ENCODE measurements at regions not wholly inside any gene's neighbourhood (a gene's known extent, or its start where the extent isn't known, plus 50 kb on each side); places are given as distances from the start of the nearest gene placed in this dataset.
"Not testable (repeated sequence)": the region's sequence is repeated elsewhere in the genome, so short reads cannot be mapped to it uniquely, and the experiment has no call there.

DNA sequence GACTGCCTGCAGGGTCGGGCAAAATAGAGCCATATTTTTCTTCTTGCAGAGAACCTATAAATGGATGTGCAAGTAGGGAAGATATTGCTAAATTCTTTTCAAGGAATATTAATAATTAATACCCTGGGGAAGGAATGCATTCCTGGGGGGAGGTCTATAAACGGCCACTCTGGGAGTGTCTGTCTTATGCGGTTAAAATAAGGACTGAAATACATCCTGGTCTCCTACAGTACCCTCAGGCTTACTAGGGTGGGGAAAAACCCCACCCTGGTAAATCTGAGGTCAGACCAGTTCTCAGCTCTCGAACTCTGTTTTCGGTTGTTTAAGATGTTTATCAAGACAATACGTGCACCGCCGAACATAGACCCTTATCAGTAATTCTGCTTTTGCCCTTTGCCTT lies 118.6 kb downstream of the PLG start:
- H3K4me3 ChIP-seq; H3K79me2 ChIP-seq (ENCODE audit: control insufficient read depth, insufficient read depth, low read length); CTCF ChIA-PET; H3K27ac ChIP-seq (ENCODE audit: control insufficient read depth, insufficient read depth); H3K9ac ChIP-seq (ENCODE audit: control insufficient read depth, insufficient read depth, low read length); H3K4me2 ChIP-seq (ENCODE audit: control insufficient read depth, insufficient read depth); DNase-seq (ENCODE audit: low read depth, low spot score); H3K9me3 ChIP-seq (replicated peaks; ENCODE audit: control insufficient read depth, insufficient read depth, low read length); H3K27me3 ChIP-seq (replicated peaks in 1 of 2; ENCODE audit: control insufficient read depth in 2 of 2, insufficient read depth in 2 of 2, low read length in 1 of 2); H4K20me1 ChIP-seq (ENCODE audit: control insufficient read depth, insufficient read depth); BruUV-seq (replicated peaks); in situ Hi-C loops (cut with MboI); H3K36me3 ChIP-seq (ENCODE audit: control insufficient read depth in 2 of 2, insufficient read depth in 2 of 2, low read length in 1 of 2); RAD21 ChIA-PET (ENCODE audit: unreplicated experiment); H3K4me1 ChIP-seq (ENCODE audit: control insufficient read depth, insufficient read depth, low read length); SMC1A ChIA-PET (ENCODE audit: uncharacterized antibody, unreplicated experiment); H2AFZ ChIP-seq (ENCODE audit: control insufficient read depth, low read depth, low read length); FAIRE-seq; ATAC-seq; intact Hi-C loops (cut with micrococcal nuclease; ENCODE audit: unreplicated experiment); POLR2A ChIA-PET: not testable (repeated sequence)
- WGBS (ENCODE audit: insufficient coverage, insufficient replicate concordance, low lambda C conversion rate, missing lambda C conversion rate) = 56% methylated on average over 8 of the region's 8 CpGs

DNA sequence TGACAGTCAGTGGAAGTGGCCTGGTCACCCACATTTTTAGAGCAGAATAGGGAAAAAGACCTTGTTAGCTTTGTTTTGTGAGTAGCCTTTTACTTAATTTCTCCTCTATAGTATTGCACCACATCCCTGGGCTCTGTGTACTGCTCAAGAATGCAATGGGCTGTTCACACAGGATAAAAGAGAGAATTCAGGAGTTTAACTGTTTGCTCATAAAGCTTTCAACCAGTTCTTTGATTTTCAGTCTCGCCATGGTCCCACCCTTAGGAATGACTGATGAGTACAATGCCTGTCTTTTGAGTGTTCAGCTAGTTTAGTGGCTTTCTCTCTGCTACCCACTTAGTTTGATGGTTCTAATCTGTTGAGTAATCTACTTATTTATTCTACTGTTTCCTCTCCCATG lies 129.7 kb downstream of the PLG start:
- Histone ChIP-seq H3K36me3 (ENCODE audit: control insufficient read depth in 2 of 2, insufficient read depth in 2 of 2, low read length in 1 of 2) (no peaks in the 10 kb centered on the region), H3K9ac (ENCODE audit: control insufficient read depth, insufficient read depth, low read length) (no peak overlapping the region), H3K27me3 (replicated peaks in 1 of 2; ENCODE audit: control insufficient read depth in 2 of 2, insufficient read depth in 2 of 2, low read length in 1 of 2) (no peaks in the 10 kb centered on the region), H2AFZ (ENCODE audit: control insufficient read depth, low read depth, low read length) (no peak overlapping the region; the same call in 1 of the 2 replicates), H3K4me1 (ENCODE audit: control insufficient read depth, insufficient read depth, low read length) (no peaks in the 10 kb centered on the region), H4K20me1 (ENCODE audit: control insufficient read depth, insufficient read depth) (no peaks in the 10 kb centered on the region), H3K9me3 (replicated peaks; ENCODE audit: control insufficient read depth, insufficient read depth, low read length) (no peaks in the 10 kb centered on the region), H3K79me2 (ENCODE audit: control insufficient read depth, insufficient read depth, low read length) (no peaks in the 10 kb centered on the region), H3K4me2 (ENCODE audit: control insufficient read depth, insufficient read depth) (no peak overlapping the region), H3K4me3 (no peak overlapping the region), H3K27ac (ENCODE audit: control insufficient read depth, insufficient read depth) (no peak overlapping the region)
- ChIA-PET SMC1A (ENCODE audit: uncharacterized antibody, unreplicated experiment) (no interaction called here), RAD21 (ENCODE audit: unreplicated experiment) (no interaction called here), POLR2A (no interaction called here), CTCF (no interaction called here)
- 6% methylated on average over 1 of the region's 1 CpG for WGBS (ENCODE audit: insufficient coverage, insufficient replicate concordance, low lambda C conversion rate, missing lambda C conversion rate)
- no peak for FAIRE-seq
- intact Hi-C loops (cut with micrococcal nuclease; ENCODE audit: unreplicated experiment) = no loop called here
- no TSS peak for BruUV-seq (replicated peaks)
- ATAC-seq = no peak
- in situ Hi-C loops (cut with MboI) = no loop called here
- TF ChIP-seq, protein P1, sequence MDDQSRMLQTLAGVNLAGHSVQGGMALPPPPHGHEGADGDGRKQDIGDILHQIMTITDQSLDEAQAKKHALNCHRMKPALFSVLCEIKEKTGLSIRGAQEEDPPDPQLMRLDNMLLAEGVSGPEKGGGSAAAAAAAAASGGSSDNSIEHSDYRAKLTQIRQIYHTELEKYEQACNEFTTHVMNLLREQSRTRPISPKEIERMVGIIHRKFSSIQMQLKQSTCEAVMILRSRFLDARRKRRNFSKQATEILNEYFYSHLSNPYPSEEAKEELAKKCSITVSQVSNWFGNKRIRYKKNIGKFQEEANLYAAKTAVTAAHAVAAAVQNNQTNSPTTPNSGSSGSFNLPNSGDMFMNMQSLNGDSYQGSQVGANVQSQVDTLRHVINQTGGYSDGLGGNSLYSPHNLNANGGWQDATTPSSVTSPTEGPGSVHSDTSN (IDR thresholded peaks at IDR 0.05; ENCODE audit: insufficient replicate concordance, low read depth, low read length) = no peak
- no peak for TF ChIP-seq RBBP5 (conservative IDR thresholded peaks at IDR 0.05)
- TF ChIP-seq SKIL (IDR thresholded peaks at IDR 0.05; ENCODE audit: low read depth, poor library complexity, severe bottlenecking) = no peak
- TF ChIP-seq, protein P2, sequence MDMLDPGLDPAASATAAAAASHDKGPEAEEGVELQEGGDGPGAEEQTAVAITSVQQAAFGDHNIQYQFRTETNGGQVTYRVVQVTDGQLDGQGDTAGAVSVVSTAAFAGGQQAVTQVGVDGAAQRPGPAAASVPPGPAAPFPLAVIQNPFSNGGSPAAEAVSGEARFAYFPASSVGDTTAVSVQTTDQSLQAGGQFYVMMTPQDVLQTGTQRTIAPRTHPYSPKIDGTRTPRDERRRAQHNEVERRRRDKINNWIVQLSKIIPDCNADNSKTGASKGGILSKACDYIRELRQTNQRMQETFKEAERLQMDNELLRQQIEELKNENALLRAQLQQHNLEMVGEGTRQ (IDR thresholded peaks at IDR 0.05; ENCODE audit: borderline replicate concordance, low read depth, low read length) = no peak
- no peak for TF ChIP-seq RFX5 (IDR thresholded peaks at IDR 0.05; ENCODE audit: low read depth, low read length)
- TF ChIP-seq, protein P3, sequence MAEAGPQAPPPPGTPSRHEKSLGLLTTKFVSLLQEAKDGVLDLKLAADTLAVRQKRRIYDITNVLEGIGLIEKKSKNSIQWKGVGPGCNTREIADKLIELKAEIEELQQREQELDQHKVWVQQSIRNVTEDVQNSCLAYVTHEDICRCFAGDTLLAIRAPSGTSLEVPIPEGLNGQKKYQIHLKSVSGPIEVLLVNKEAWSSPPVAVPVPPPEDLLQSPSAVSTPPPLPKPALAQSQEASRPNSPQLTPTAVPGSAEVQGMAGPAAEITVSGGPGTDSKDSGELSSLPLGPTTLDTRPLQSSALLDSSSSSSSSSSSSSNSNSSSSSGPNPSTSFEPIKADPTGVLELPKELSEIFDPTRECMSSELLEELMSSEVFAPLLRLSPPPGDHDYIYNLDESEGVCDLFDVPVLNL (IDR thresholded peaks at IDR 0.05; ENCODE audit: low read depth, low read length) = no peak
- no peak for TF ChIP-seq NR2C2 (IDR thresholded peaks at IDR 0.05; ENCODE audit: borderline replicate concordance, control insufficient read depth, insufficient read length, low read depth)
- TF ChIP-seq RB1 (IDR thresholded peaks at IDR 0.05; ENCODE audit: borderline replicate concordance) = no peak
- no peak for TF ChIP-seq TCF12 (IDR thresholded peaks at IDR 0.05; ENCODE audit: low read depth, low read length)
- TF ChIP-seq TCF7 (IDR thresholded peaks at IDR 0.05; ENCODE audit: borderline replicate concordance) = no peak
- TF ChIP-seq TARDBP (IDR thresholded peaks at IDR 0.05; ENCODE audit: borderline replicate concordance) = no peak
- no peak for DNase-seq (ENCODE audit: low read depth, low spot score)

Data from GM12878 (cell line).